HK-2 (cell line): ENCODE measurements at regions not wholly inside any gene's neighbourhood (a gene's known extent, or its start where the extent isn't known, plus 50 kb on each side); places are given as distances from the start of the nearest gene placed in this dataset.

Experiments used
- DNase-seq: peaks from one replicate; pipeline ENCODE4 v3.0.0-alpha.2; 2018; ENCODE audit not compliant: unreplicated experiment

DNA sequence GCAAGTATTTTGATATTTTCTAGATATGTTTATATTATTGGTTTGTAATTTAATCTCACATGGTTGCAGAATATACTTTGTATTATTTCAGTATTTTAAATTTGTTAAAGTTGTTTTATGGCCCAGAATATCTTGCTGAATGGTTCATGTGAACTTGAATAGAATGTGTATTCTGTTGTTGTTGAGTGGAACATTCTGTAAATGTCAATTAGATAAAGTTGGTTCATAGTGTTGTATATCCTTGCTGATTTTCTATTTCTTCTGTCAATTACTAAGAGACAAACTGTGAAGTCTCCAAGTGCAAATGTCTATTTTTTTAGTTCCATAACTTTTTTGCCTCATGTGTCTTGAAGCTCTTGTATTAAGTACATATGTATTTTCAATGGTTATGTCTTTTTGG, 411.7 kb downstream of the NPIPA7 start:
- DNase-seq, result no peak

- no peak for DNase-seq
These were observed 412.1 kb downstream of the NPIPA7 start for GRCh38 chr16:16791051-16791450.

GRCh38 chr16:16797239-16797638, 418.3 kb downstream of the NPIPA7 start:
- DNase-seq, result peak; percentile 2

DNA sequence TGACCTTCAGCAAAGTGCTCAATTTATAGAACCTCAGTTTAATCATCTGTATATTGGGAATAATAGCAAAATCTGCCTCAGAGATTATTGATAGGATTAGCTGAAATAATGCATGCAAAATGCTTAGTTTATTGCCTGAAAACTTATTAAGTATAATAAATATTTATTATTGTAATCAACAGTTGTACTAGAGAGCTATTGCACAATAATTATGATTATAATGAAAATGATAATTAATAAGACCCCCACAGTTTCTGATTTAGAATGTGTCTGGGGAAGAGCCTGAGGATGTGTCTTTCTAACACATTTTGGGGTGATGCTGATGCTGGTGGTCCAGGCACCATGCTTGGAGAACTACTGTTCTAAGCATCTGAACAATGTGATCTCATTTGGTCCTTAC, 419.6 kb downstream of the NPIPA7 start:
- DNase-seq, result no peak

DNA sequence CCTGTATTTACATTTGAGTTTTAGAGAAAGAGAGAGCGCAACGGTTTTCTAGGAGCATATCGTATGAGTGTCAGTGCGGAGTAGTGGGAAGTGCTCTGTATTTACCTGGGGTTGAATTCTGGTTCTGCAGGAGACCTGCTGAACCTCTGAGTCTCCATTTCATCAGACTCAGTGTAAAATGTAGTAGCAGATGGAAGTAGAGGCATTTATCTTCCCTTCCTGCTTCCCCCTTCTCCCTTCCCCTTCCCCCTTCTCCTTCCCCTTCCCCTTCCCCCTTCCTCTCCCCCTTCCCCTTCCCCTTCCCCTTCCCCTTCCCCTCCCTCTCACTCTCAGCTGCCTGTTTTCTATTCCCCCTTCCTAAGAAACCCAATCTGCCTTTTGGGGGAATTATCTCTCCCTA, 426.9 kb downstream of the NPIPA7 start:
- no peak for DNase-seq

- no peak for DNase-seq
These were observed 436.7 kb downstream of the NPIPA7 start for GRCh38 chr16:16815641-16816040.

DNA sequence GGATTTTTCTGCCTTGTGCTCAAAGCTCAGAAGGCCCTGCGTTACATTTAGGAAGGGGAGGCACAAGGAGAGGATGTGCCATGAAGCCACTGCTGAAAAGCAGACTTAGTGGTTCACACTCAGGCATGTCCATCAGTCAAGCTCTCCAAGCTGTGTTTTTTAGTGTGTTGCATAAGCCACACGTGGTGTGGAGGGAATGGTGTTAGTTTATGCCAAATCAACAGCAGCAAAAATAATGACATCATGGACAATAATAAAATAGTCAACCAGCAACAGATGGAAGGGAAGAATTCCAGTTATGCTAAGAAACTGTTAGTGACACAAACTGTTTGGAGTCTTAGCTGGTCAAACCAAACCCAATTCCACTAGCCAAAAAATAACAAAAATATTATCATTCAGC, 438.3 kb downstream of the NPIPA7 start:
- DNase-seq, result no peak

DNA sequence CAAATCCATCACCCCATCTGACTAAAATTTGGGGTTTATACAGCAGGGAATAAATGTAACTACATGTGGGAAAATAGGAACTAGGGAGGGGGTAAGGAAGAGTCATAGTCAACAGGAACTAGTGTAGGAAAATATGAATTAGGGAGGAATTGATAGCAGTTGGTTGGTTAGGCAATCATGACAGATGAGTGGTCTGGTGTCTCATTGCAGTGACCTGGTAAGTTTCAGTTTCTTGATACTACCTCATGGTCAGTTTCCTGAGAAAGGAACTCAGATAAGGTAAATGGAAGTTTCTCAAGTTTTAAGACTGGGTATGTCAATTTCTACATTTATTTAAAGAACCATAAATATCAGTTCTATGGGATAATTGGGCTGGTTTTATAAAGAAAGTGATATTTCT, 442.3 kb downstream of the NPIPA7 start:
- no peak for DNase-seq

DNA sequence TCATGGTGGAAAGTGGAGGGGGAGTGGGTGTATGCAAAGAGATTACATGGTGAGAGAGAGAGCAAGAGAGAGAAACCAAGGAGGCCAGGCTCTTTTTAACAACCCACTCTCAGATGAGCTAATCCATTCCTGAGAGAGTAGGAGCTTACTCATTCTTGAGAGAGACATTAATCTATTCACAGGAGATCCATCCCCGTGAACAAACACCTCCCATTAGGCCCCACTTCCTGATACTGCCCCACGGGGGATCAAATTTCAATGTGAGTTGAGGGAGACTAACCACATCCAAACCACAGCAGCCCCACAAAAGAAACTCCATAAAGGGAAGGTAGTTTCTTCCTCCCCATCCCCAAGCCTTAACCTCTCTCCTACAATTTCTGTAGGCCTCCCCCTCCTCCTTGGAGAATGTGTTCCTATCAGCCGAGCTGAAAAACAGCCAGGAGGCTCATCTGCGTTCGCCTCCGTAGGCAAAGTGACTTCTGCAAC, 450.0 kb downstream of the NPIPA7 start:
- no peak for DNase-seq

DNA sequence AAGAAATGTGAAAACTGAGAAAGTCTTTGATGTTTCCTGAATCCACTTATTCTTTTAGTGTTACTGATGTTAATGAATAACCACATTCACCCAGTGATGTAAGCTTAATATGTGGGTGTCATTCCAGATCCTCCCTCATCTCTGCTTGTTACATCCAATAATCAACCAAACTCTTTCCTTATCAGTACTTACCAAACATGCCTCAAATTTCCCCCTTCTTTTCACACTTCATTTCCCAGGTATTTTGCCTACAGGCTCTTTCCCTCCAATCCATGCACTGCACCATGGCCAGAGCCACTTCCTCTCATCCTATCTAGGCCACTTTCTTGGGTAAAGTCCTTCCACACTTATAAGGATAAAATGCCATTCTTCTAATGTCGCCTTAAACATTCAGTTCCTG, 451.5 kb downstream of the NPIPA7 start:
- no peak for DNase-seq

- no peak for DNase-seq
These were observed 452.0 kb downstream of the NPIPA7 start for GRCh38 chr16:16830973-16831372.

- DNase-seq, result no peak
These were observed 454.2 kb downstream of the NPIPA7 start for GRCh38 chr16:16833165-16833564.

- no peak for DNase-seq
These were observed 471.3 kb downstream of the NPIPA7 start for GRCh38 chr16:16850274-16850673.

- DNase-seq, result no peak
These were observed 478.1 kb downstream of the NPIPA7 start for GRCh38 chr16:16857012-16857411.

DNA sequence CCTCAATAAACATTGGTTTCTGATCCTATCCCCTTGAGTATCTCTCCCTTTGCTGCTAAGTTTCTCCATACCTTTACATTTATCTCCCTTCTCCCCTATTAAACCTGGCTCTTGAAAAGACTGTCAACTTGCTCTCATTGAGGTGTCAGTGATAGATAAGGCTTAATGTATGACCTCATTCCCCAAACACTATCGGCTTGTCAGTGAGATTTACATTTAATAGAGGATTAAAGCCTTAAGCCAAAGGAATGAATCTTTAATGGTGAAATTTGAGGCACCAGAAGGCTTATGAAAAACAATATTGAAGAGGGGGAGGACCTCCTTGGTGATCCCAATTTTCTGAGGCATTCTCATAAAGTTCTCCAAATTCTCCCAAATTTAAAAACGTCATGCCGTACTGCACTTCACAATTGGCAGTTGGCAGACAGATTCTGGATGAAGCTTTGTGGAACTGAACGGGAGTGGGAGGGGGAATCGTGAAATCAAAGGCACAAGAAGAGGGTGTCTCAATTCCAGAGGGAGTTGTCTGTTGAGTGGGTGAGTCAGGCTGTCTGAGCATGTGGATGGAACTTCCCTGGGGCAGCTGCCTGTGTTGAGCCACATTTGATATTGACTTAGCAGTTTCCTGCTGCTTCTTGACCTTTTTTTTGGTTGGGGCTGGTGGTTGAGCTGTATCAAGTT, 478.8 kb downstream of the NPIPA7 start:
- no peak for DNase-seq

GRCh38 chr16:16861546-16861945, 482.6 kb downstream of the NPIPA7 start:
- DNase-seq, result peak; percentile 2

DNA sequence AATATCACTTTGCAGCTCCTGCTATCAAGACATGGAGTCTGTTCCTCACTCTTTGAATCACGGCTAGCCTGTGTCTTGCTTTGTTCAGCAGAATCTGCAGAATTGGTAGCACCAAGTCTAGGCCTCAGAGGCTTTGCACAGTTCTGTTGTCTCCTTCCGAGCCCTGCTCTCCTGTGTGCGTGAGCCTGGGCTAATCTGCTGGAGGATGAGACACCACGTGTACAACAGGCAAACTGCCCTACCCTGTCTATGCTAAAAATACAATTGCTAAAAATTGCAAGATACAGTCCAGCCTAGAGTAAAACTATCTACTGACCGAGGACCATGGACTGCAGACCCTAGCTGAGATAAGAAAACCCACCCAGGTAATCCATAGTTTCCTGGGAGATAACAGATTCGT, 484.7 kb downstream of the NPIPA7 start:
- no peak for DNase-seq

DNA sequence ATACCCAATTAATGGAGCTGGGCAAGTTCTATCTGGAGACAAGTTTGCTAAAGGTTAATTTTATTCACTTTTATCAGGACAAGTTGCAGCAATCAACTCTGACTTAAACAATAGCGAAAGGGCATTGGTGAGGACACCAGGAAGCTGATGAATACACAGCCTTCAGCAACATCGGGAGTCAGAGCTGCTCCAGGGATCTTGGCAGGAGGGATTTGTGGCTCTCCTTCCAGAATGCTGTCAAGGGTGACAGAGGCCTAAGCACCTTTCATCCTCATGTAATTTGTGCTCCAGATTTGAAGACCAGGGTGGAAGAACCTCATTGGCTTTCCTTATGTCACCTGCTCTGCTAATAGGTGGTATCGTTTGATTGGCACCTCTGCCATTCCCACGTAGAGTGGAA, 485.6 kb downstream of the NPIPA7 start:
- no peak for DNase-seq

DNA sequence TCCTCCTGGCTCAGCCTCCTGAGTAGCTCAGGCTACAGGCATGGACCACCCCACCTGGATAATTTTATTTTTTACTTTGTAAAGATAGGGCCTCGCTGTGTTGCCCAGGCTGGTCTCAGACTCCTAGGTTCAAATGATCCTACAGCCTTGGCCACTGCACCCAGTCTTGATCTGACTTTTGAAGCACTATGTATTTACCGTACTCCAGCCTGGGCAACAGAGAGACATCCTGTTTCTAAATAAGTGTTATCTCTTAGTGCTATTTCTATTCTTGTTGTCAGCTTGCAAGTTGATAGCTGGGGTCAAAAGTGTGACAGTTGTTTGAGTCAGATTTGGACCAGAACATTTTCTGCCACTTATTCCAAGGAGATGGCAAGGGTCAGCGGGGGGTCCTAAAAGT, 486.4 kb downstream of the NPIPA7 start:
- DNase-seq, result no peak

GRCh38 chr16:16867973-16868372, 489.0 kb downstream of the NPIPA7 start:
- DNase-seq, result no peak

- DNase-seq, result no peak
These were observed 489.8 kb downstream of the NPIPA7 start for GRCh38 chr16:16868727-16869126.

- DNase-seq, result no peak
These were observed 490.8 kb downstream of the NPIPA7 start for GRCh38 chr16:16869746-16870145.

GRCh38 chr16:16871196-16871595, 492.3 kb downstream of the NPIPA7 start:
- no peak for DNase-seq

DNA sequence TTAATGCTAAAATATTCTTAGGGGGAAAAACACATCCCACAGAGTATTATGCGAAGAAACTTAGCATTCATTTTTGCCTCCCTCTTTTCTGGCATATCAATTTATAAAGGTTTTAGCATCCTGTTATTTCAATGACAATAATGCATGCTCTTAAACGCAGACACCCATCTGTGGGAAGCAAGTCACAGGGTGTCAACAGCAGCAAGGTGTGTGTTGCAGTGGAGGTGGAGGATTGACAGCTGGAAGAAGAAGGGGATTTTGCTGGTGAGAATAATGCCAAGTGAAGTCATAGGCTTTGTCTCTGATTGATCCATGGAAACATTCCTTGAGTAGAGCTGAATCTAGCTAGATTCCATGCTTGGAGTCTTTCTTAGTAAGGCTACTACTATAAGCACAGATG, 498.1 kb downstream of the NPIPA7 start:
- DNase-seq, result no peak
